GM12878 (cell line): ENCODE measurements at regions not wholly inside any gene's neighbourhood (a gene's known extent, or its start where the extent isn't known, plus 50 kb on each side); places are given as distances from the start of the nearest gene placed in this dataset.

ENCODE experiments used
- ATAC-seq: fragments of 200-7000 bp; cut with Tn5 transposase; 3 replicates; pipeline ENCODE4 v1.9.1; 2020; ENCODE audit warnings: mild to moderate bottlenecking, moderate library complexity
- BruUV-seq: library from RNA; stranded (reverse); fragments of 400-500 nt; replicated peaks from 2 replicates; lab custom pipeline; 2021; lab: Mats Ljungman, UMichigan
- CTCF ChIA-PET: fragments of 300-600 bp; sonication (Branson Sonifier 250); formaldehyde crosslinking; extraction: SDS; loops from one replicate; lab custom pipeline; 2021; ENCODE audit warnings: inconsistent platforms; lab: Yijun Ruan, JAX
- POLR2A ChIA-PET: fragments of 350-600 bp; formaldehyde crosslinking; extraction: SDS; loops from one replicate; lab custom pipeline; 2021; ENCODE audit warnings: inconsistent platforms; lab: Charles Lee
- RAD21 ChIA-PET: fragments of 300-600 bp; sonication (Branson Sonifier 250); formaldehyde crosslinking; loops from one replicate; lab custom pipeline; 2023; ENCODE audit warnings: antibody characterized with exemption; ENCODE audit not compliant: unreplicated experiment; lab: Charles Lee
- SMC1A ChIA-PET: fragments of 300-600 bp; sonication (Branson Sonifier 250); formaldehyde crosslinking; loops from one replicate; lab custom pipeline; 2023; ENCODE audit not compliant: unreplicated experiment, uncharacterized antibody; lab: Charles Lee
- DNase-seq: peaks from one replicate; pipeline ENCODE4 v3.0.0-alpha.2; 2011; ENCODE audit warnings: low read depth, low spot score
- FAIRE-seq: peaks from 3 replicates; lab custom pipeline; 2011; peaks lifted over from hg19 to GRCh38; lab: Jason Lieb, UNC
- H2AFZ ChIP-seq: 2 replicates; pipeline ENCODE4 v1.6.0; 2011; ENCODE audit warnings: low read depth, low read length, control low read depth; ENCODE audit not compliant: control insufficient read depth
- H3K27ac ChIP-seq: 2 replicates; pipeline ENCODE4 v1.5.1; 2011; ENCODE audit warnings: control low read depth; ENCODE audit not compliant: control insufficient read depth, insufficient read depth
- H3K27me3 ChIP-seq, 2 experiments: replicated peaks in 1 of 2; 2 replicates each; pipeline versions ENCODE4 v1.6.0 to v1.6.1; 2011; ENCODE audit warnings: low read length in 1 of 2; ENCODE audit not compliant: control insufficient read depth in 2 of 2, insufficient read depth in 2 of 2
- H3K36me3 ChIP-seq, 2 experiments: 2 replicates each; pipeline ENCODE4 v1.5.1; 2011; ENCODE audit warnings: low read length in 1 of 2; ENCODE audit not compliant: control insufficient read depth in 2 of 2, insufficient read depth in 2 of 2
- H3K4me1 ChIP-seq: 2 replicates; pipeline ENCODE4 v1.6.1; 2011; ENCODE audit warnings: mild to moderate bottlenecking, low read length, moderate library complexity, mixed read lengths; ENCODE audit not compliant: control insufficient read depth, insufficient read depth
- H3K4me2 ChIP-seq: 2 replicates; pipeline ENCODE4 v1.6.0; 2011; ENCODE audit warnings: control low read depth; ENCODE audit not compliant: control insufficient read depth, insufficient read depth
- H3K4me3 ChIP-seq: fragments of 200-600 bp; sonication (generic); 2 replicates; pipeline ENCODE4 v1.5.1; 2016
- H3K79me2 ChIP-seq: 2 replicates; pipeline ENCODE4 v1.6.0; 2011; ENCODE audit warnings: low read length; ENCODE audit not compliant: control insufficient read depth, insufficient read depth
- H3K9ac ChIP-seq: 2 replicates; pipeline ENCODE4 v1.8.0; 2011; ENCODE audit warnings: low read length, control low read depth, mixed read lengths; ENCODE audit not compliant: control insufficient read depth, insufficient read depth
- H3K9me3 ChIP-seq: replicated peaks from 3 replicates; pipeline ENCODE4 v1.5.1; 2011; ENCODE audit warnings: mild to moderate bottlenecking, low read length; ENCODE audit not compliant: control insufficient read depth, insufficient read depth
- H4K20me1 ChIP-seq: 2 replicates; pipeline ENCODE4 v1.6.0; 2011; ENCODE audit not compliant: control insufficient read depth, insufficient read depth
- ATF2 ChIP-seq: IDR thresholded peaks from 2 replicates; pipeline ENCODE4 v1.6.1; 2012; ENCODE audit warnings: low read length, inconsistent platforms
- BCL3 ChIP-seq: IDR thresholded peaks from 2 replicates; pipeline ENCODE4 v1.6.1; 2011; ENCODE audit warnings: borderline replicate concordance, low read depth, mild to moderate bottlenecking, moderate library complexity, low read length; ENCODE audit not compliant: insufficient read depth, poor library complexity, severe bottlenecking
- BCLAF1 ChIP-seq: fragments of 450-650 bp; IDR thresholded peaks from 2 replicates; pipeline ENCODE4 v1.6.1; 2017; ENCODE audit warnings: antibody characterized with exemption, mild to moderate bottlenecking, moderate library complexity
- CTCF ChIP-seq, 3 experiments: IDR thresholded peaks in 2 of 3; conservative IDR thresholded peaks in 1 of 3; 2 replicates each; pipeline ENCODE4 v1.5.1; 2011; ENCODE audit warnings: low read depth in 3 of 3, low read length in 3 of 3, mild to moderate bottlenecking in 3 of 3, control low read depth in 2 of 3, moderate library complexity in 2 of 3, inconsistent platforms in 1 of 3, mixed read lengths in 1 of 3; ENCODE audit not compliant: control insufficient read depth in 2 of 3, insufficient read depth in 1 of 3; ENCODE audit errors: extremely low read depth in 1 of 3
- EED ChIP-seq: sonication (generic); IDR thresholded peaks from 2 replicates; pipeline ENCODE4 v1.6.1; 2016; ENCODE audit warnings: antibody characterized with exemption, low read depth
- EZH2 ChIP-seq: IDR thresholded peaks from 2 replicates; pipeline ENCODE4 v1.6.1; 2012; ENCODE audit warnings: low read depth, mild to moderate bottlenecking, control low read depth, inconsistent platforms, low read length, borderline replicate concordance; ENCODE audit not compliant: control insufficient read depth
- IKZF1 ChIP-seq: fragments of 450-650 bp; conservative IDR thresholded peaks from 2 replicates; pipeline ENCODE4 v1.6.1; 2017; ENCODE audit warnings: antibody characterized with exemption, mild to moderate bottlenecking
- NFIC ChIP-seq: IDR thresholded peaks from 2 replicates; pipeline ENCODE4 v1.6.1; 2012; ENCODE audit warnings: low read depth, mild to moderate bottlenecking, inconsistent platforms, low read length, moderate library complexity
- RB1 ChIP-seq: fragments of 450-650 bp; formaldehyde crosslinking; IDR thresholded peaks from 2 replicates; pipeline ENCODE4 v1.6.1; 2017; ENCODE audit warnings: mild to moderate bottlenecking, borderline replicate concordance
- SMAD1 ChIP-seq: fragments of 450-650 bp; IDR thresholded peaks from 2 replicates; pipeline ENCODE4 v1.6.1; 2018; ENCODE audit warnings: mild to moderate bottlenecking, low read depth; ENCODE audit not compliant: partially characterized antibody
- SREBF2 ChIP-seq: IDR thresholded peaks from 2 replicates; pipeline ENCODE4 v1.6.1; 2012; ENCODE audit warnings: mild to moderate bottlenecking, low read length
- STAT1 ChIP-seq: fragments of 450-650 bp; conservative IDR thresholded peaks from 2 replicates; pipeline ENCODE4 v1.6.1; 2014; ENCODE audit warnings: antibody characterized with exemption, mild to moderate bottlenecking
- ZBED1 ChIP-seq: IDR thresholded peaks from 2 replicates; pipeline ENCODE4 v1.6.1; 2016; ENCODE audit warnings: borderline replicate concordance
- ZBTB4 ChIP-seq: fragments of 450-650 bp; formaldehyde crosslinking; IDR thresholded peaks from 2 replicates; pipeline ENCODE4 v1.4.0; 2022; ENCODE audit warnings: mild to moderate bottlenecking, moderate library complexity
- in situ Hi-C: fragments of 300-500 bp; cut with MboI; formaldehyde crosslinking; loops from 9 replicates; pipeline ENCODE4 v1.14.3; 2018; ENCODE audit warnings: mixed read lengths
- intact Hi-C: fragments of 100-400 bp; cut with micrococcal nuclease; formaldehyde crosslinking; loops from one replicate; pipeline ENCODE4 v1.14.2; 2022; ENCODE audit not compliant: unreplicated experiment

- no peak for ATAC-seq
- intact Hi-C loops (no loop called here), in situ Hi-C loops (no loop called here)
- no peak overlapping the region for H3K4me3 ChIP-seq
- no peak overlapping the region for H3K9ac ChIP-seq
- H3K9me3 ChIP-seq: no peaks in the 10 kb centered on the region
- no peak overlapping the region for H3K27ac ChIP-seq
- CTCF ChIA-PET: no interaction called here
- no peaks in the 10 kb centered on the region for H4K20me1 ChIP-seq
- no peak for DNase-seq
- FAIRE-seq: no peak
- H3K36me3 ChIP-seq: no peaks in the 10 kb centered on the region
- H3K27me3 ChIP-seq: no peaks in the 10 kb centered on the region
- SMC1A ChIA-PET: interaction anchor here (1.3 kb wide), 1 partner anchor 15 kb away, joined by 3 read pairs; no protein-coding TSS in a partner anchor
- POLR2A ChIA-PET: no interaction called here
- no peak overlapping the region for H2AFZ ChIP-seq
- RAD21 ChIA-PET: no interaction called here
- H3K4me2 ChIP-seq: no peak overlapping the region
- BruUV-seq: no TSS peak
- H3K79me2 ChIP-seq: no peaks in the 10 kb centered on the region
- no peaks in the 10 kb centered on the region for H3K4me1 ChIP-seq
- TF ChIP-seq ZBED1 (no peak), BCL3 (no peak), ZBTB4 (no peak), SREBF2 (no peak), NFIC (no peak), IKZF1 (no peak), ATF2 (no peak), SMAD1 (no peak), EZH2 (no peak), EED (no peak), CTCF (IDR thresholded peaks at IDR 0.05 in 2 of 3, conservative IDR thresholded peaks at IDR 0.05 in 1 of 3; ENCODE audit: control insufficient read depth in 2 of 3, extremely low read depth in 1 of 3, insufficient read depth in 1 of 3, low read depth in 3 of 3, low read length in 3 of 3) (no peak), RB1 (no peak), BCLAF1 (no peak), STAT1 (no peak)
Observed at GRCh38 chr3:166303681-166304080, 466.5 kb upstream of the BCHE start.
